K562 (cell line): ENCODE measurements at regions not wholly inside any gene's neighbourhood (a gene's known extent, or its start where the extent isn't known, plus 50 kb on each side); places are given as distances from the start of the nearest gene placed in this dataset.

Source experiments
- CTCF ChIP-seq, 3 experiments: IDR thresholded peaks in 2 of 3; conservative IDR thresholded peaks in 1 of 3; 2 replicates each; pipeline ENCODE4 v1.5.1; 2011 to 2012; ENCODE audit warnings: low read length in 3 of 3, mild to moderate bottlenecking in 3 of 3, control low read depth in 2 of 3, improper control_type of control experiment in 1 of 3, inconsistent platforms in 1 of 3, low read depth in 1 of 3, mixed read lengths in 1 of 3, moderate library complexity in 1 of 3; ENCODE audit not compliant: insufficient read depth in 2 of 3
- EZH2 ChIP-seq: IDR thresholded peaks from 2 replicates; pipeline ENCODE4 v1.6.1; 2012; ENCODE audit warnings: low read depth, mild to moderate bottlenecking, inconsistent platforms, low read length, borderline replicate concordance
- KAT7 ChIP-seq: sonication (generic); formaldehyde crosslinking; IDR thresholded peaks from 2 replicates; pipeline ENCODE4 v1.8.0; 2022; ENCODE audit warnings: missing genetic modification reagents, mild to moderate bottlenecking, borderline replicate concordance
- MXI1 ChIP-seq: IDR thresholded peaks from 2 replicates; pipeline ENCODE4 v1.6.1; 2011; ENCODE audit warnings: low read depth, mild to moderate bottlenecking, improper control_type of control experiment, low read length
- NBN ChIP-seq: fragments of 450-650 bp; IDR thresholded peaks from 2 replicates; pipeline ENCODE4 v1.6.1; 2016; ENCODE audit warnings: low read depth, mild to moderate bottlenecking
- POLR2AphosphoS5 ChIP-seq: IDR thresholded peaks from 2 replicates; pipeline ENCODE4 v1.6.1; 2011; ENCODE audit warnings: mild to moderate bottlenecking, low read depth, low read length, moderate library complexity; ENCODE audit not compliant: control insufficient read depth, insufficient read depth
- SMAD1 ChIP-seq: fragments of 150-350 bp; IDR thresholded peaks from 2 replicates; pipeline ENCODE4 v1.6.1; 2014; ENCODE audit warnings: low read length, low read depth; ENCODE audit not compliant: partially characterized antibody
- ZKSCAN8 ChIP-seq: fragments of 200-800 bp; sonication (Bioruptor generic); IDR thresholded peaks from 2 replicates; pipeline ENCODE4 v1.6.1; 2016; ENCODE audit warnings: missing genetic modification characterization, missing compliant biosample characterization
- TF ChIP-seq, protein P1 (sequence below): sonication (generic); formaldehyde crosslinking; IDR thresholded peaks from 2 replicates; pipeline ENCODE4 v1.8.1; 2022; ENCODE audit warnings: missing genetic modification reagents

GRCh38 chr1:98048244-98048643, 127.4 kb upstream of the DPYD start:
- TF ChIP-seq POLR2AphosphoS5 (no peak), CTCF (IDR thresholded peaks at IDR 0.05 in 2 of 3, conservative IDR thresholded peaks at IDR 0.05 in 1 of 3; ENCODE audit: insufficient read depth in 2 of 3, low read depth in 1 of 3, low read length in 3 of 3) (no peak), NBN (no peak), MXI1 (no peak), KAT7 (CRISPR knock-in tag) (no peak), SMAD1 (no peak), ZKSCAN8 (CRISPR knock-in tag) (no peak), EZH2 (no peak)
- TF ChIP-seq, protein P1, sequence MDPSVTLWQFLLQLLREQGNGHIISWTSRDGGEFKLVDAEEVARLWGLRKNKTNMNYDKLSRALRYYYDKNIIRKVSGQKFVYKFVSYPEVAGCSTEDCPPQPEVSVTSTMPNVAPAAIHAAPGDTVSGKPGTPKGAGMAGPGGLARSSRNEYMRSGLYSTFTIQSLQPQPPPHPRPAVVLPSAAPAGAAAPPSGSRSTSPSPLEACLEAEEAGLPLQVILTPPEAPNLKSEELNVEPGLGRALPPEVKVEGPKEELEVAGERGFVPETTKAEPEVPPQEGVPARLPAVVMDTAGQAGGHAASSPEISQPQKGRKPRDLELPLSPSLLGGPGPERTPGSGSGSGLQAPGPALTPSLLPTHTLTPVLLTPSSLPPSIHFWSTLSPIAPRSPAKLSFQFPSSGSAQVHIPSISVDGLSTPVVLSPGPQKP (CRISPR knock-in tag) = no peak
